MV-4-11 (cell line): ENCODE measurements at regions not wholly inside any gene's neighbourhood (a gene's known extent, or its start where the extent isn't known, plus 50 kb on each side); places are given as distances from the start of the nearest gene placed in this dataset.

ENCODE experiments used
- DNase-seq: peaks from one replicate; lab custom pipeline; 2025; lab: John Stamatoyannopoulos, UW

- peak; percentile 95 for DNase-seq
Measured at GRCh38 chr20:9919271-9920014, 80.6 kb upstream of the PAK5 start.

- peak; percentile 8 for DNase-seq
Measured at GRCh38 chr20:9918348-9918747, 79.5 kb upstream of the PAK5 start.

- DNase-seq, result no peak
Measured at GRCh38 chr20:9916761-9917160, 77.9 kb upstream of the PAK5 start.

DNA sequence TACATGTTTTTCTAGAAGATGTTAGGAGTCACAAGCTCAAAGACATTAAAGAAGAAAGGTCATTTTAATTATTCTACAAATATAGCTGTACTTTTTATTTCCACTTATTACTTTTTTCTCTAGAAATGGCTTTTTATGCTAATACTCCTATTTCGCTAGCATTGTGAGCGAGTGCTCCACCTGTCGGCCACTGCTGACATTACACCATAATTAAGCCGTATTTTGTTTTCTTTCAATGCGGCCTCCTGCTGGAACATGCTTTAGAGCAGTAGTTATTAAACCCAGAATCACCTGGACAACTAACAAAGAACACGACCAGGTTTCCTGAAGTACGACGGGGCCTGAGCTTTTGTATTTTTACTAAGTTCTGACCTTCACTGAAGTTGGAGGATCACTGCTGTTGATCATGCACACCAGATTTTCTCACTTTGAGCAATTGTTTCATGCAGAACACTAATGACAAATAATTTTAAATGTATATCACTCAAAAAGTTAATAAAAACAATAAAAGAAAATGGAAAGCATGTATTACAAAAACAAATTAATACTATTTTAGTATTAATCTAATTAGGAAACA, 74.1 kb upstream of the PAK5 start:
- peak; percentile 46 for DNase-seq

DNA sequence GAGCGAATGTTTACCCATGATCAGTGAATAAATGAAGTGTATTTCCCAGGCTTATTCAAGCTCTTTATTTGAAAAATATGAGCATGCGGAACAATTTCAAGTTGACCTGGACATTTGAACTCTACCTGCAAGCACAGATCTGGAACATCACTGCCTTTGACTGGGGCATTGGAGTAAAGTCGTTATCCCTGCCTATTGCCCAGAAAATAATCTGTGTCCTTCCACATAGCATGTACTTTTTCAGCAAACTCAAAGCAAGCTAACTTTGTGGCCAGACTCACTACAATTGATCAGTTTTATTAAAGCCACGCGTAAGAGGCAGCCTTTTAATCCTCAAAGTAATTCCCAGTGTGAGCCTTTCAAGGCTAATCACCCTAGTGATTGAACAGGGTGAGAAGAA, 73.4 kb upstream of the PAK5 start:
- DNase-seq, result no peak

DNA sequence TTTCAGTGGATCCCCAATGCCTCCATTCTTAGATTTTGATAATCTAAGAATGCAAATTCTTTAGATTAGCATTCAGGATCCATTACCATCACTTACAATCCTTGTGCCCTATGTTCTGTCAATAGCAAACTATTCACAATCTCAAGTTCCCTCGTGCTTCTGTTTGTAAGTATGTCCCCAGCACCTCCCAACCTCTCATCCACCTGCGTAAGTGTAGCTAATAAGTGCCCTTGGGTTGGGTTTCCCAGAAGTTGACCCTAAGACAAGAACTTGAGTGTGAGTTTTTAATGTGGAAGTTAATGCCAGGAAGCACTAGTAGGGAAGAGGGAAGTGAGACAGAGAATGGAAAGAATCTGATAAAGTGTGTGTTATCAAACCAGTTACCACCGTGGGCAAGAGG, 72.6 kb upstream of the PAK5 start:
- DNase-seq, result peak; percentile 13

DNA sequence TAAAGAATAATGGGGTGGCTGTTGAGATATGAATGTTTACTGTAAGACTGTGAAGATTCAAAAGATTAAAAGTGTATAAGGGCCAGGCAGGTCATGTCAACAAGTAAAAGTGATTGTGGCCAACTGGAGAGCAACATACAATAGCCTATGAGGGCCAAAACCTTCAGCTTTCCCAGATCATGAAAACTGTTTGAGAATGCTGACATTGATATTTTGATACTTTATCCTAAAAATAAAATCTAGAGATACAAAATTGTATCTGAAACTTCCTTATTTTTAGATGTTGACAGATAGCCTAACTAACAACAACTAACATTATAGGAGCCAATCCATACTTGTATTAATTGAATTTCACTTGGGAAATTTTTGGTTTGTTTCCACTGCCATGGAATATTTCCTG, 70.3 kb upstream of the PAK5 start:
- DNase-seq, result no peak

- no peak for DNase-seq
Measured at GRCh38 chr20:9903048-9903655, 64.3 kb upstream of the PAK5 start.

DNA sequence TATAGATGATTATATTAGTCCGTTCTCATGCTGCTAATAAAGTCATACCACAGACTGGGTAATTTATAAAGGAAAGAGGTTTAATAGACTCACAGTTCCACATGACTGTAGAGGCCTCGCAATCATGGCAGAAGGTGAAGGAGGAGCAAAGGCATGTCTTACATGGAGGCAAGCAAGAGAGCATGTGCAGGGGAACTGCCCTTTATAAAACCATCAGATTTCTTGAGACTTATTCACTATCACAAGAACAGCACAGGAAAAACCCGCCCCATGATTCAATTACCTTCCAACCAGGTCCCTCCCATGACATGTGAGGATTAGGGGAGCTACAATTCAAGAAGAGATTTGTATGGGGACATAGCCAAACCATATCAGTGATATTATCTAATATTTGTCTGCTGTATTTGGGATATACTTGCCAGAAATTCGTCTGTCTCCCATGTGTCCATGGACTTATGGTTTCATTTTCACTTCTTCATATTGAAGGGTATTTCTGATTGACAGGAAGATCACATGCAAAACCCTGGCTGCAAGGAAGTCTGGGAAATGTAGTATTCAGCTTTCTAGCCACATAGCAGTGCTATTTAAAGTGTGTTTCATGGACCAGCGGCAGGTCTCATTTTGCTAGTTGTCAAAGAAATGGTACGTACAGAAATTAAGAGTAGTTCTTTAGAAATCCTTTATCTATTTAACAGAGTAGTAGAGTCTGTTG, 50.5 kb upstream of the PAK5 start:
- DNase-seq, result peak; percentile 85
